ENCODE measurements at regions not wholly inside any gene's neighbourhood (a gene's known extent, or its start where the extent isn't known, plus 50 kb on each side); places are given as distances from the start of the nearest gene placed in this dataset.

- no peak for TF ChIP-seq EZH2 (IDR thresholded peaks at IDR 0.05; ENCODE audit: insufficient read depth, poor library complexity, severe bottlenecking)
- TF ChIP-seq EZH2phosphoT487 (IDR thresholded peaks at IDR 0.05; ENCODE audit: insufficient read depth, low read depth) = no peak
Observed at GRCh38 chr18:11388755-11389680, 220.4 kb upstream of the SLC35G4 start.

Measured in GM23248 (cell line).